DND-41 (cell line): ENCODE measurements at regions not wholly inside any gene's neighbourhood (a gene's known extent, or its start where the extent isn't known, plus 50 kb on each side); places are given as distances from the start of the nearest gene placed in this dataset.

Experiments
- ATAC-seq: fragments of 200-7000 bp; cut with Tn5 transposase; 3 replicates; pipeline ENCODE4 v1.9.1; 2021; ENCODE audit warnings: low read depth; ENCODE audit not compliant: insufficient read depth
- DNase-seq: peaks from one replicate; pipeline ENCODE4 v3.0.0-alpha.2; 2020
- H2AFZ ChIP-seq: 2 replicates; pipeline ENCODE4 v1.6.0; 2012; ENCODE audit warnings: low read depth, low read length
- H3K27ac ChIP-seq: 2 replicates; pipeline ENCODE4 v1.5.1; 2012; ENCODE audit warnings: low read length, inconsistent platforms
- H3K27me3 ChIP-seq: fragments of 200-600 bp; sonication (generic); 2 replicates; pipeline ENCODE4 v1.6.0; 2012; ENCODE audit warnings: low read length, mild to moderate bottlenecking, inconsistent platforms; ENCODE audit not compliant: insufficient read depth, poor library complexity
- H3K36me3 ChIP-seq: 2 replicates; pipeline ENCODE4 v1.5.1; 2012; ENCODE audit warnings: low read length, inconsistent platforms; ENCODE audit not compliant: insufficient read depth
- H3K4me1 ChIP-seq: 2 replicates; pipeline ENCODE4 v1.5.1; 2012; ENCODE audit warnings: mild to moderate bottlenecking, low read length; ENCODE audit not compliant: insufficient read depth
- H3K4me2 ChIP-seq: 2 replicates; pipeline ENCODE4 v1.6.0; 2012; ENCODE audit warnings: mild to moderate bottlenecking, moderate library complexity, low read length, inconsistent platforms; ENCODE audit not compliant: insufficient read depth
- H3K4me3 ChIP-seq, 2 experiments: fragments of 200-600 bp in 1 of 2; shearing (Covaris generic) in 1 of 2; 2 replicates each; pipeline ENCODE4 v1.5.1; 2012 to 2016; ENCODE audit warnings: inconsistent platforms in 2 of 2, low read length in 2 of 2, mild to moderate bottlenecking in 2 of 2, low read depth in 1 of 2, moderate library complexity in 1 of 2
- H3K79me2 ChIP-seq: 2 replicates; pipeline ENCODE4 v1.6.0; 2012; ENCODE audit warnings: low read length, inconsistent platforms; ENCODE audit not compliant: insufficient read depth
- H3K9ac ChIP-seq: 2 replicates; pipeline ENCODE4 v1.6.0; 2012; ENCODE audit warnings: low read depth, mild to moderate bottlenecking, inconsistent platforms, low read length, moderate library complexity
- H3K9me3 ChIP-seq: 2 replicates; pipeline ENCODE4 v1.5.1; 2012; ENCODE audit warnings: low read length, moderate library complexity, mild to moderate bottlenecking, inconsistent platforms; ENCODE audit not compliant: insufficient read depth, severe bottlenecking
- H4K20me1 ChIP-seq: 2 replicates; pipeline ENCODE4 v1.6.0; 2012; ENCODE audit warnings: low read length; ENCODE audit not compliant: insufficient read depth
- EZH2 ChIP-seq: IDR thresholded peaks from 3 replicates; pipeline ENCODE4 v1.6.1; 2012; ENCODE audit warnings: borderline replicate concordance, low read depth, mild to moderate bottlenecking, moderate library complexity, low read length, inconsistent platforms; ENCODE audit not compliant: severe bottlenecking
- TF ChIP-seq, protein P1 (sequence below): IDR thresholded peaks from 2 replicates; pipeline ENCODE4 v1.5.1; 2012; ENCODE audit warnings: borderline replicate concordance, low read length, moderate library complexity, mild to moderate bottlenecking; ENCODE audit not compliant: poor library complexity, severe bottlenecking; ENCODE audit errors: extremely low read depth

DNA sequence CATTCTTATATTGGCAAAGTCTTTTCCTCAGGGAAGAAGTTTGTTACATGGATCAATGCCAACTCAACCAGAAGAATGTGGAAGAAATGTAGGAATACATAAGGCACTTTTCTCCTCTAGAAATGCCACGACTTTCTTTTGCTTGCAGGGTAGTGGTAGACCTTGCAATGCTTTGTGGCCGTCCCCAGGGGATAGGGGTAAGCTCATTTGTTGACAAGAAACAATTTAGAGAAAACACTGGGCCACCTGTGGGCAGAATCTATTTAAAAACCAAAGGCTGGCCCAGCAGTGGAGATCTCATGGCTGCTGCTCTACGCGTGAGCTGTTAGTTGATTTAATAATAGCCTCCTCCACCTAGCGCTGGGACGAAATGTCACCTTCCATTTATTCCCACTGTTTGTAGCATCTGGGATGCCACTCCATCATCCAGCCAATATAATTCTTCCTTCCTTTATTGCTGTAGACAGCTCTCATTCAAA lies 64.6 kb upstream of the PFN2 start:
- H3K27me3 ChIP-seq, result peaks cover 4% of the 10 kb centered on the region

DNA sequence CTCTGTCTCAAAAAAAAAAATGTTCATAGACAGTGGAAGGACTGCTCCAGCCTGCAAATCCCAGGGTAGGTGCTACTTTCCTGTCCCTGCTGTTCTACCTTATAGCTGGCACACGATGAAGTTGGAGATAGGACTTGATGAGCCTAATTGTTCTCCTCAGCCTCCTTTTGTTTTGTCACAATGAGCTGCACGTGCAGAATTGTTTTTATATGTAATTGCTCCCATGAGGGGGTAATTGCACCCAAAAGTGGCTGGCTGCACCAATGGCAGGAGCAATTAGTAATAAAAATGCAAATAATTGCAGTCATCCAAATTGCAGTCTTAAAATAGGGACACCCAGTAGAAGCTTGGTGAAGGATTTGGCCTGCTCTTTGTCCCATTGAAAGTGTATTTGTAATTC lies 63.0 kb upstream of the PFN2 start:
- H3K27ac ChIP-seq, result no peak overlapping the region
- no peak overlapping the region for H3K4me2 ChIP-seq
- DNase-seq, result no peak
- no peaks in the 10 kb centered on the region for H3K36me3 ChIP-seq
- ATAC-seq, result no peak
- no peaks in the 10 kb centered on the region for H3K79me2 ChIP-seq
- no peaks in the 10 kb centered on the region for H4K20me1 ChIP-seq
- no peak overlapping the region for H3K9ac ChIP-seq
- no peaks in the 10 kb centered on the region for H3K9me3 ChIP-seq
- H3K27me3 ChIP-seq, result peaks cover 6% of the 10 kb centered on the region
- no peak overlapping the region for H3K4me3 ChIP-seq
- no peak for TF ChIP-seq EZH2
- TF ChIP-seq, protein P1, sequence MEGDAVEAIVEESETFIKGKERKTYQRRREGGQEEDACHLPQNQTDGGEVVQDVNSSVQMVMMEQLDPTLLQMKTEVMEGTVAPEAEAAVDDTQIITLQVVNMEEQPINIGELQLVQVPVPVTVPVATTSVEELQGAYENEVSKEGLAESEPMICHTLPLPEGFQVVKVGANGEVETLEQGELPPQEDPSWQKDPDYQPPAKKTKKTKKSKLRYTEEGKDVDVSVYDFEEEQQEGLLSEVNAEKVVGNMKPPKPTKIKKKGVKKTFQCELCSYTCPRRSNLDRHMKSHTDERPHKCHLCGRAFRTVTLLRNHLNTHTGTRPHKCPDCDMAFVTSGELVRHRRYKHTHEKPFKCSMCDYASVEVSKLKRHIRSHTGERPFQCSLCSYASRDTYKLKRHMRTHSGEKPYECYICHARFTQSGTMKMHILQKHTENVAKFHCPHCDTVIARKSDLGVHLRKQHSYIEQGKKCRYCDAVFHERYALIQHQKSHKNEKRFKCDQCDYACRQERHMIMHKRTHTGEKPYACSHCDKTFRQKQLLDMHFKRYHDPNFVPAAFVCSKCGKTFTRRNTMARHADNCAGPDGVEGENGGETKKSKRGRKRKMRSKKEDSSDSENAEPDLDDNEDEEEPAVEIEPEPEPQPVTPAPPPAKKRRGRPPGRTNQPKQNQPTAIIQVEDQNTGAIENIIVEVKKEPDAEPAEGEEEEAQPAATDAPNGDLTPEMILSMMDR, result no peak
- no peaks in the 10 kb centered on the region for H3K4me1 ChIP-seq
- H2AFZ ChIP-seq, result no peak overlapping the region

More for the DNA sequence above, 64.6 kb upstream of the PFN2 start:
- no peak overlapping the region for H3K4me3 ChIP-seq
- no peak overlapping the region for H2AFZ ChIP-seq
- no peaks in the 10 kb centered on the region for H3K4me1 ChIP-seq
- H3K36me3 ChIP-seq, result no peaks in the 10 kb centered on the region
- ATAC-seq (no peak), DNase-seq (no peak)
- no peak overlapping the region for H3K27ac ChIP-seq
- no peaks in the 10 kb centered on the region for H3K9me3 ChIP-seq
- H3K4me2 ChIP-seq, result no peak overlapping the region
- no peaks in the 10 kb centered on the region for H4K20me1 ChIP-seq
- H3K9ac ChIP-seq, result no peak overlapping the region
- no peak for TF ChIP-seq EZH2
- TF ChIP-seq, protein P1, result no peak
- no peaks in the 10 kb centered on the region for H3K79me2 ChIP-seq

DNA sequence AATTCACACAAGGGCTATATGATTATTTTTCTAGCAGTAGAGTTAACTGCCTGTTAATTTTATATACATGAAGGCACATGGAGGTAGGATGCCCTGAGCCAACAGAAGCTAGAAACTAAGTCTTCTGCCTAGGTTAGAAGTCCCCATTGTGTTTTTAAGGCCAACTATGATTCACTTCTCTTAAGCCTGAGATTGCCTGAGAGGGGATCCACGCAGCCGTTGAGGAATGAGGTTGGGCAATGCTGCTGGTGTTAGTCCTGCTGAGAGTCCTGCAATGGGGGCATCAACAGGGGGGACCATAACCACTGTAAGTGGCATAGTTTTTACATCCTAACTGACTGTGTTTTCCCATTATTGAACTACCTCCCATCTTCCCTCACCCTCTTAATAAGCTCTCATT lies 60.1 kb upstream of the PFN2 start:
- Histone ChIP-seq H3K4me3 (no peak overlapping the region), H3K9me3 (no peaks in the 10 kb centered on the region), H3K4me1 (no peaks in the 10 kb centered on the region), H3K9ac (no peak overlapping the region), H4K20me1 (no peaks in the 10 kb centered on the region), H3K36me3 (no peaks in the 10 kb centered on the region), H3K27me3 (peaks cover 6% of the 10 kb centered on the region), H2AFZ (no peak overlapping the region), H3K4me2 (no peak overlapping the region), H3K27ac (no peak overlapping the region), H3K79me2 (no peaks in the 10 kb centered on the region)
- DNase-seq (no peak), ATAC-seq (no peak)
- TF ChIP-seq EZH2, result no peak
- TF ChIP-seq, protein P1, result no peak

DNA sequence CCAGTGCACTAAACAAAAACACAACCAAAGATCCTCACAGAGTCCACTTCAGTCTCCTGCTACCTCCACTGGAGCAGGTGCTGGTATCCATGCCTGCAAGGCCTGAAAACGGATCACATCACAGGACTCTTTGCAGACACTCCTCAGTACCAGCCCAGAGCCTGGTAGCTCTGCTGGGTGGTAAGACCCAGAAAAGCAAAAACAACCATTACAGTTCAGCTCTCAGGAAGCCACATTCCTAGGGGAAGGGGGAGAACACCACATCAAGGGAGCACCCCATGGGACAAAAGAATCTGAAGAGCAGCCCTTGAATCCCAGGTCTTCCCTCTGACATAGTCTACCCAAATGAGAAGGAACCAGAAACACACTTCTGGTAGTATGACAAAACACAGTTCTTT lies 52.5 kb upstream of the PFN2 start:
- Histone ChIP-seq H3K27me3 (no peaks in the 10 kb centered on the region), H2AFZ (no peak overlapping the region), H3K36me3 (no peaks in the 10 kb centered on the region), H3K4me2 (no peak overlapping the region), H3K9ac (no peak overlapping the region), H3K4me3 (no peak overlapping the region), H3K27ac (no peak overlapping the region), H3K4me1 (no peaks in the 10 kb centered on the region), H3K9me3 (no peaks in the 10 kb centered on the region), H3K79me2 (no peaks in the 10 kb centered on the region), H4K20me1 (no peaks in the 10 kb centered on the region)
- TF ChIP-seq EZH2, result no peak
- TF ChIP-seq, protein P1, result no peak
- no peak for ATAC-seq
- DNase-seq, result no peak
